ENCODE measurements at regions not wholly inside any gene's neighbourhood (a gene's known extent, or its start where the extent isn't known, plus 50 kb on each side); places are given as distances from the start of the nearest gene placed in this dataset.

DNA sequence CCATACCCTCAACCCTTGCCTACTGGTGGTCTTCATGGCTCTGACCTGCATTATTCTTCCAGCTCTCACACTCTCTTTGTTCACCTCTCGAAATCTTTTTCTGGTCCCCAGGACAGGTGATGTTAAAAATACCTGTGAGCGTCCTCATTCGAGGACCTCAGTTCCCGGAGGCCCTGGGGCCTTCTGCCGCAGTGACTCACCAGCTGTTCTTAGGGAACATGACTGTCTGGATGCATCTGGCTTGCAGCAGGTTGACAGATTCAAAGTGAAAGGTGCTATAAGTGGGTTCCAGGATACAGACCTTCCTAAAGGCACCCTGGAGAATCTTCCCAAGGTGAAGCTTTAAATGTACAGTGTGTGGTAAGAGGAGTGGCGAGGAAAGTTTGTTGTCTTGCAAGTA, 210.4 kb upstream of the KCNG1 start:
- no peaks in the 10 kb centered on the region for H3K36me3 ChIP-seq (ENCODE audit: control insufficient read depth, low read length)
- no peak for TF ChIP-seq EZH2phosphoT487 (IDR thresholded peaks at IDR 0.05; ENCODE audit: borderline replicate concordance, low read length)
- TF ChIP-seq, protein P1, sequence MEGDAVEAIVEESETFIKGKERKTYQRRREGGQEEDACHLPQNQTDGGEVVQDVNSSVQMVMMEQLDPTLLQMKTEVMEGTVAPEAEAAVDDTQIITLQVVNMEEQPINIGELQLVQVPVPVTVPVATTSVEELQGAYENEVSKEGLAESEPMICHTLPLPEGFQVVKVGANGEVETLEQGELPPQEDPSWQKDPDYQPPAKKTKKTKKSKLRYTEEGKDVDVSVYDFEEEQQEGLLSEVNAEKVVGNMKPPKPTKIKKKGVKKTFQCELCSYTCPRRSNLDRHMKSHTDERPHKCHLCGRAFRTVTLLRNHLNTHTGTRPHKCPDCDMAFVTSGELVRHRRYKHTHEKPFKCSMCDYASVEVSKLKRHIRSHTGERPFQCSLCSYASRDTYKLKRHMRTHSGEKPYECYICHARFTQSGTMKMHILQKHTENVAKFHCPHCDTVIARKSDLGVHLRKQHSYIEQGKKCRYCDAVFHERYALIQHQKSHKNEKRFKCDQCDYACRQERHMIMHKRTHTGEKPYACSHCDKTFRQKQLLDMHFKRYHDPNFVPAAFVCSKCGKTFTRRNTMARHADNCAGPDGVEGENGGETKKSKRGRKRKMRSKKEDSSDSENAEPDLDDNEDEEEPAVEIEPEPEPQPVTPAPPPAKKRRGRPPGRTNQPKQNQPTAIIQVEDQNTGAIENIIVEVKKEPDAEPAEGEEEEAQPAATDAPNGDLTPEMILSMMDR (IDR thresholded peaks at IDR 0.05; ENCODE audit: low read depth, low read length, poor library complexity, severe bottlenecking) = no peak
- no peak overlapping the region for H3K4me3 ChIP-seq (ENCODE audit: low read length)
- no peaks in the 10 kb centered on the region for H3K9me3 ChIP-seq (ENCODE audit: control insufficient read depth, insufficient read depth, low read length)
- H3K79me2 ChIP-seq (ENCODE audit: control insufficient read depth, low read length) = no peaks in the 10 kb centered on the region
- no peaks in the 10 kb centered on the region for H3K9me2 ChIP-seq (replicated peaks; ENCODE audit: control insufficient read depth, low read length)
- H4K20me1 ChIP-seq (ENCODE audit: control insufficient read depth, insufficient read depth, low read depth, low read length) = no peaks in the 10 kb centered on the region
- no peak overlapping the region for H3K27ac ChIP-seq (ENCODE audit: low read depth, low read length)
- peaks cover 14% of the 10 kb centered on the region; the same call in 1 of the 2 replicates for H3K27me3 ChIP-seq (ENCODE audit: control insufficient read depth, low read length)
- H3K4me2 ChIP-seq (ENCODE audit: low read length) = no peak overlapping the region
- no peaks in the 10 kb centered on the region for H3F3A ChIP-seq (ENCODE audit: control insufficient read depth, insufficient read depth)
- no peaks in the 10 kb centered on the region for H3K4me1 ChIP-seq (ENCODE audit: control insufficient read depth, low read length)

DNA sequence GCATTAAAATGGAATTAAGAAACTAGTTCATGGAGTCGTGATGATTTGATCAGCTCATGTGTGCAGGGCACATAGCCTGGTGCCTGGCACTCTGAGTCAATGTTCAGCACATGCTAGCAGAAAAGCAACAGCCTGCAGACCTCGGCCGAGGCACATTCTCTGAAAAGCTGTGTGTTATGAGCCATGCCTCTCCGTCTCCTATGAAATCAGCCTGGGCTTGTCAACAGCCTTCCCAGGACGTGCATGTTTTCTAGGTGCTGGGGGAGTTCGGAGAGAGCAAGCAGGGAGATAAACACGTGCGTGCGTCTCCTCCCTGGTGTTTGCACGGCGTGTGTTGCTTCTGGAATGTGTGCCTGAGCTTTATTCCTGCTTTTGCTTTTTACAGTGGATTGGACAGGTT, 207.8 kb upstream of the KCNG1 start:
- Histone ChIP-seq H3K27me3 (ENCODE audit: control insufficient read depth, low read length) (peaks cover 12% of the 10 kb centered on the region; the same call in 1 of the 2 replicates), H3K4me1 (ENCODE audit: control insufficient read depth, low read length) (no peaks in the 10 kb centered on the region), H3K4me3 (ENCODE audit: low read length) (no peak overlapping the region), H3K36me3 (ENCODE audit: control insufficient read depth, low read length) (no peaks in the 10 kb centered on the region), H3K27ac (ENCODE audit: low read depth, low read length) (no peak overlapping the region), H3F3A (ENCODE audit: control insufficient read depth, insufficient read depth) (no peaks in the 10 kb centered on the region), H3K9me3 (ENCODE audit: control insufficient read depth, insufficient read depth, low read length) (no peaks in the 10 kb centered on the region), H3K79me2 (ENCODE audit: control insufficient read depth, low read length) (no peaks in the 10 kb centered on the region), H3K9me2 (replicated peaks; ENCODE audit: control insufficient read depth, low read length) (no peaks in the 10 kb centered on the region), H3K4me2 (ENCODE audit: low read length) (no peak overlapping the region), H4K20me1 (ENCODE audit: control insufficient read depth, insufficient read depth, low read depth, low read length) (no peaks in the 10 kb centered on the region)
- TF ChIP-seq, protein P1 (IDR thresholded peaks at IDR 0.05; ENCODE audit: low read depth, low read length, poor library complexity, severe bottlenecking) = no peak
- no peak for TF ChIP-seq EZH2phosphoT487 (IDR thresholded peaks at IDR 0.05; ENCODE audit: borderline replicate concordance, low read length)

DNA sequence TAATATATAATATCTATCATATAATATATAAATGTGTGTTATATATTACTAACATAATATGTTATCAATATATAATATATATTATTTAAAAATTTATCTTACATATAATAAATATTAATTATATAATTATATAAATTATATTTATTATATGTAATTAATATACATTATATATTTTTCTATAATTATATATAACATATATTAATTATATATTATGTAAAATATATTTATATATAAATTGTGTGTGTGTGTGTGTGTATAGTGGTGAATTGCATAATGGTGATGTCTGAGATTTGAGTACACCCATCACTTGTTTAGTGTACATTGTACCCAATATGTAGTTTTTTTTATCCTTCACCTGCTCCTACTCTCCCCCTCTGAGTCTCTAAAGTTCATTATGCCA, 205.9 kb upstream of the KCNG1 start:
- H3K4me1 ChIP-seq (ENCODE audit: control insufficient read depth, low read length) = no peaks in the 10 kb centered on the region
- H3K27me3 ChIP-seq (ENCODE audit: control insufficient read depth, low read length) = 0 out of 2 replicates have a peak, but pooled peaks cover 8% of the 10 kb centered on the region
- no peak for TF ChIP-seq EZH2phosphoT487 (IDR thresholded peaks at IDR 0.05; ENCODE audit: borderline replicate concordance, low read length)
- TF ChIP-seq, protein P1 (IDR thresholded peaks at IDR 0.05; ENCODE audit: low read depth, low read length, poor library complexity, severe bottlenecking) = no peak

More for the DNA sequence above, 205.9 kb upstream of the KCNG1 start:
- no peak overlapping the region for H3K27ac ChIP-seq (ENCODE audit: low read depth, low read length)
- H3F3A ChIP-seq (ENCODE audit: control insufficient read depth, insufficient read depth) = no peaks in the 10 kb centered on the region
- no peaks in the 10 kb centered on the region for H4K20me1 ChIP-seq (ENCODE audit: control insufficient read depth, insufficient read depth, low read depth, low read length)
- H3K36me3 ChIP-seq (ENCODE audit: control insufficient read depth, low read length) = no peaks in the 10 kb centered on the region
- no peaks in the 10 kb centered on the region for H3K9me3 ChIP-seq (ENCODE audit: control insufficient read depth, insufficient read depth, low read length)
- H3K9me2 ChIP-seq (replicated peaks; ENCODE audit: control insufficient read depth, low read length) = no peaks in the 10 kb centered on the region
- no peak overlapping the region for H3K4me2 ChIP-seq (ENCODE audit: low read length)
- H3K4me3 ChIP-seq (ENCODE audit: low read length) = no peak overlapping the region
- H3K79me2 ChIP-seq (ENCODE audit: control insufficient read depth, low read length) = no peaks in the 10 kb centered on the region

All from DOHH2 (cell line).